B cell (primary cell): ENCODE measurements at regions not wholly inside any gene's neighbourhood (a gene's known extent, or its start where the extent isn't known, plus 50 kb on each side); places are given as distances from the start of the nearest gene placed in this dataset.

Experiments used
- CTCF ChIP-seq: fragments of 200-600 bp; IDR thresholded peaks from one replicate; pipeline ENCODE4 v1.8.0; 2022; ENCODE audit warnings: antibody characterized with exemption, mild to moderate bottlenecking
- EZH2 ChIP-seq: IDR thresholded peaks from 2 replicates; pipeline ENCODE4 v1.6.1; 2012; ENCODE audit warnings: borderline replicate concordance, low read depth, mild to moderate bottlenecking, moderate library complexity, low read length; ENCODE audit not compliant: insufficient read depth, poor library complexity, severe bottlenecking

GRCh38 chr12:13586361-13586760 lies 389.8 kb downstream of the EMP1 start:
- TF ChIP-seq CTCF (no peak), EZH2 (no peak)
